ENCODE measurements at regions not wholly inside any gene's neighbourhood (a gene's known extent, or its start where the extent isn't known, plus 50 kb on each side); places are given as distances from the start of the nearest gene placed in this dataset.
"Not testable (repeated sequence)": the region's sequence is repeated elsewhere in the genome, so short reads cannot be mapped to it uniquely, and the experiment has no call there.

GRCh38 chr2:175437167-175437566 lies 255.7 kb upstream of the ATP5MC3 start:
- no peak for FAIRE-seq

GRCh38 chr2:175436076-175436475 lies 254.6 kb upstream of the ATP5MC3 start:
- no peak for DNase-seq (ENCODE audit: insufficient read length, low spot score)
- no peak for FAIRE-seq

More at GRCh38 chr2:175437167-175437566, 255.7 kb upstream of the ATP5MC3 start:
- DNase-seq (ENCODE audit: insufficient read length, low spot score), result no peak

GRCh38 chr2:175435012-175435411 lies 253.5 kb upstream of the ATP5MC3 start:
- DNase-seq (ENCODE audit: insufficient read length, low spot score) (no peak), FAIRE-seq (no peak)

- FAIRE-seq (no peak), DNase-seq (ENCODE audit: insufficient read length, low spot score) (no peak)
These were observed 251.3 kb upstream of the ATP5MC3 start for GRCh38 chr2:175432793-175433192.

GRCh38 chr2:175432021-175432420 lies 250.5 kb upstream of the ATP5MC3 start:
- DNase-seq (ENCODE audit: insufficient read length, low spot score), result no peak
- no peak for FAIRE-seq

- FAIRE-seq, result no peak
- no peak for DNase-seq (ENCODE audit: insufficient read length, low spot score)
These were observed 249.8 kb upstream of the ATP5MC3 start for GRCh38 chr2:175431101-175431946.

GRCh38 chr2:175430236-175430635 lies 248.7 kb upstream of the ATP5MC3 start:
- FAIRE-seq (no peak), DNase-seq (ENCODE audit: insufficient read length, low spot score) (no peak)

- FAIRE-seq (no peak), DNase-seq (ENCODE audit: insufficient read length, low spot score) (no peak)
These were observed 236.8 kb upstream of the ATP5MC3 start for GRCh38 chr2:175418224-175418835.

GRCh38 chr2:175414882-175415487 lies 233.5 kb upstream of the ATP5MC3 start:
- FAIRE-seq (peak; percentile 46), DNase-seq (ENCODE audit: insufficient read length, low spot score) (peak; percentile 35)

GRCh38 chr2:175414191-175414881 lies 232.8 kb upstream of the ATP5MC3 start:
- FAIRE-seq, result no peak

GRCh38 chr2:175410941-175411340 lies 229.4 kb upstream of the ATP5MC3 start:
- DNase-seq (ENCODE audit: insufficient read length, low spot score); FAIRE-seq: not testable (repeated sequence)

More at GRCh38 chr2:175414191-175414881, 232.8 kb upstream of the ATP5MC3 start:
- no peak for DNase-seq (ENCODE audit: insufficient read length, low spot score)

- FAIRE-seq (no peak), DNase-seq (ENCODE audit: insufficient read length, low spot score) (no peak)
These were observed 223.3 kb upstream of the ATP5MC3 start for GRCh38 chr2:175404839-175405238.

- FAIRE-seq (no peak), DNase-seq (ENCODE audit: insufficient read length, low spot score) (no peak)
These were observed 222.2 kb upstream of the ATP5MC3 start for GRCh38 chr2:175403599-175404221.

- FAIRE-seq (no peak), DNase-seq (ENCODE audit: insufficient read length, low spot score) (no peak)
These were observed 221.1 kb upstream of the ATP5MC3 start for GRCh38 chr2:175402571-175402970.

- DNase-seq (ENCODE audit: insufficient read length, low spot score), result no peak
- no peak for FAIRE-seq
These were observed 220.5 kb upstream of the ATP5MC3 start for GRCh38 chr2:175401956-175402469.

- FAIRE-seq, result no peak
These were observed 219.5 kb upstream of the ATP5MC3 start for GRCh38 chr2:175400975-175401374.

GRCh38 chr2:175399326-175399725 lies 217.8 kb upstream of the ATP5MC3 start:
- no peak for FAIRE-seq
- DNase-seq (ENCODE audit: insufficient read length, low spot score), result no peak

More at GRCh38 chr2:175400975-175401374, 219.5 kb upstream of the ATP5MC3 start:
- DNase-seq (ENCODE audit: insufficient read length, low spot score), result no peak

GRCh38 chr2:175398848-175399247 lies 217.3 kb upstream of the ATP5MC3 start:
- FAIRE-seq (no peak), DNase-seq (ENCODE audit: insufficient read length, low spot score) (no peak)

- no peak for FAIRE-seq
- no peak for DNase-seq (ENCODE audit: insufficient read length, low spot score)
These were observed 215.2 kb upstream of the ATP5MC3 start for GRCh38 chr2:175396696-175397095.

GRCh38 chr2:175393851-175394250 lies 212.3 kb upstream of the ATP5MC3 start:
- FAIRE-seq (no peak), DNase-seq (ENCODE audit: insufficient read length, low spot score) (no peak)
